GM21367 (cell line): ENCODE measurements at regions not wholly inside any gene's neighbourhood (a gene's known extent, or its start where the extent isn't known, plus 50 kb on each side); places are given as distances from the start of the nearest gene placed in this dataset.

Experiments used
- ATAC-seq: cut with Tn5 transposase; IDR thresholded peaks from one replicate; pipeline ENCODE4 v1.9.1; 2021; ENCODE audit not compliant: unreplicated experiment

GRCh38 chr13:50587115-50587514, 256.4 kb downstream of the DLEU7 start:
- ATAC-seq = no peak

GRCh38 chr13:50587645-50588373, 255.7 kb downstream of the DLEU7 start:
- no peak for ATAC-seq

DNA sequence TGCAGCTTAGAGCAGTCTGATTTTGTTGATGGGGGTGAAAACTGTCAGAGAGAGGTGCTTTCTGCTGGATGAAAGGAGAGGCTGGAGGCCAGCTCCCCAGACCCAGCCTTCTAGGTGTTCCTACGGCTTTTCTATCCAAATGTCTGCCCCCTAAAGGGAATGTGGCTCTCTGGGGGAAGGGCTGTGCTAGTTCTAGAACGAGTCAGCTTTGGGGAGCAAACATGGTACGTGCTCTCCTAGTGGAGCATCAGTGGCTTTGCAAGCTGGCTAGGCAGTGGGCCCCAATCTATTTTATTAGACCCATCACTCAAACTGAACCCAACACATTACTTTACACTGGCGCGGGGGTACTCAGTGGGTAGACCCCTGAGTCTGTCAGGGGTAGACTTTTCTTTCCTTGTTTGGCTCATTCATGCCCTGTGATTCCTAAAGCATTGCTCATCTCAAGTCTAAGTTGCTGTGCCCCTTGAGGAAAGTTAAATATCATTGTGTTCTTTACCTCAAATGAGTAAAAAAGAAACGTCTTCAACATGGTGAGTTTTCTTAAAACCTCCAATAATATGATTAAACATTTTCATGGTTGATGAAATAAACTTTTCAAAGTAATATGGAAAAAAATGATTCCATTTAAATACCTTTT, 254.9 kb downstream of the DLEU7 start:
- no peak for ATAC-seq

DNA sequence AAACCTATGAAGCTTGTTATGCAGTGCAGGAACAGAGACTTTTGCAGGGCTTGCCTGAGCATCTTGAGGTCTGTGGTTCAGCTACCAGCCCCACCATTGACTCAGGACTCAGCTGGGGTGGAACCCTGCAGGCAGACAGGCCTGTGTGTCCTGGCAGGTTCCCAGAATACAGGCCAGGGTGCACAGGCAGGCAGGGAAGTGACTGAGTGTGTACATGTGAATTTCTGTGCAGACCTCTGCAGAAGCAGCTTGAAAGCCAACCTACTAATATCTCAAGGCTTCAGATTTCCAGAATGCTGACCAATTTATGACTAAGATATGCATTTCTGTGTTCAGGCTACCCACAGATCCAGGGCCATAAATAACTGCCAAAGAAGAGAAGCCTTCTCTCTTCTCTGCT, 254.4 kb downstream of the DLEU7 start:
- ATAC-seq = no peak

DNA sequence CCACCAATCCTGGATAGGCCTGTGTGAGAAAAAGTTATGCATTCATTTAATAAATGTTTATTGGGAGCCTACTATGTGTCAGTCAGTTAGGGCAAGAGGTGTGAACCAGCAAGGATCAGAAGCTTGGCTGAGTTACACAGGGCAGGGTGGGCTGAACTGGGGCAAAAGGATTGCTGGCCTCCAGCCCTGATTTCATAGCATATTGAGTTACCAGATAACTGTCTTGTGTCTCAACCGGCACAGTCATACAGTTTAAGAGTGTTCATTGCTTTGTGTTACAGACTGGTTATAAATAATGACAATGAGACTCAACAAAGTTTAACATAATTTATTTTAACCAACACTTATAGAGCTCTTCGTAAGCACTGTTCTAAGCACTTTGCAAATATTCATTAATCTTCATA, 253.8 kb downstream of the DLEU7 start:
- ATAC-seq = no peak

DNA sequence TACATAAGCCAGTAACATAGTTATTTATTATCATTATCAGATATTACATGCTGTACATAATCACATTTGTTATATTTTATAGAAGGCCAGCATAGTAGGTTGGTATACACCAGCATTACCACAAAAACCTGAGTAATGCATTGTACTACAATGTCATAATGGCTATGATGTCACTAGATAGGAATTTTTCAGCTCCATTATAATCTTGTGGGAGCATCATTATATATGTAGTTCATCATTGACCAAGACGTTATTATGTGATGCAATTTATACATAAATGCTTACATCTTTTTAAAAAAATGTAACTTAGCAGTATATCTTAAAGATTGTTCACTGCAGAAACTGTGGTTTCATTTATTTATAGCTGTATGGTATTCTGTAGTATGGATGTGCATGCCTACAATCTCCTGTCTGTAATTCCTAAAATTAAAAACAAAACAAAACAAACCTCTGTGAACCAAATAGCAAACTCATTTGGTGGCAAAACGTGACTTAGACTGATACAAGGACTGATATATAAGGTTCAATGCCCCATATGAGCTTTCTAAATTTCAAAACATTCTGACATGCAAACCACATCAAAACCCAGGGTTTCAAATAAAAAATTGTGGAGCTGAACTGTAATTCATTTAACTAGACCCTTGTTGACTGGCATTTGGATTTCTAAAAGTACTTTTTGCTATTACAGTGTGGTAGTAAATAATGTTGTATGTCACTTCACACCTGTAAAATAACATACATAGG, 250.9 kb downstream of the DLEU7 start:
- no peak for ATAC-seq

GRCh38 chr13:50593207-50593606, 250.3 kb downstream of the DLEU7 start:
- ATAC-seq = no peak

- peak; percentile 83 for ATAC-seq
Observed at GRCh38 chr13:50594276-50595051, 249.0 kb downstream of the DLEU7 start.

DNA sequence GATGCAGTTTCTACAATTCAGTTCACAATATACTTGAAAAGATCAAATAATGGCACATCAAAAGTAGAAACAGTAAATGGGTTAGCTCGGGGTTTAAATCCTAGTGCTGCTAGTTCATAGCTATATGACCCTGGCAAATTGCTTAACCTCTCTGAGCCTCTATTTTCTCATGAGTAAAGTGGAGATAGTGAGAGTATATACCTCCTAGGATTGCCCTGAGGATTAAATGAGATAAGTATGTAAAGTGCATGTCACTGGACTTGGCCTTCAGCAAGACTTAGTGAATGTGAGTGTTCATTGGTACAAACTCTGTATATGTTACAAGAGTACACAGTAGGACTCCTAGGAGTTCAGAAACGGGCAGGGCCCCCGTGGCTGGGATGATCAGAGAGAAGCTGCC, 248.3 kb downstream of the DLEU7 start:
- no peak for ATAC-seq

- no peak for ATAC-seq
Observed at GRCh38 chr13:50596156-50596555, 247.3 kb downstream of the DLEU7 start.

DNA sequence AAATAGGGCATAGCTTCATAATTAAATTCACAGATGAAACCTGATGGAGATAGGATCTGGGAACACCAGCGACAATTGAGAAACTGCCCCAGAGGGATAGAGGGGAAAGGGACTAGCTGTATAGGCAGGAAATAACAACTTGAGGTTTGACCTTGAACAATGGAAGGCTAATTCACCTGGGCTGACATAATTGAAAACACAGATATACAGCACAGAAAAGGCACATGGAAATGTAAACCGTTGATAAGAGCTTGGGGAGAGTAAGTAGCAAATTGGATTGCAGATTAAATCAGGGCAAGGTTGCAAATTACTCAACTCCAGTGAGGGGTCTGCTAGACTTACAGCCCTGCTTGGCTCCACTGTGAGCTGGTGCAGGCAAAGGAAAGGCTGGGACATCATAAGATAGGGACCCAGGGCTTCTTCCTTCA, 246.7 kb downstream of the DLEU7 start:
- ATAC-seq = no peak

DNA sequence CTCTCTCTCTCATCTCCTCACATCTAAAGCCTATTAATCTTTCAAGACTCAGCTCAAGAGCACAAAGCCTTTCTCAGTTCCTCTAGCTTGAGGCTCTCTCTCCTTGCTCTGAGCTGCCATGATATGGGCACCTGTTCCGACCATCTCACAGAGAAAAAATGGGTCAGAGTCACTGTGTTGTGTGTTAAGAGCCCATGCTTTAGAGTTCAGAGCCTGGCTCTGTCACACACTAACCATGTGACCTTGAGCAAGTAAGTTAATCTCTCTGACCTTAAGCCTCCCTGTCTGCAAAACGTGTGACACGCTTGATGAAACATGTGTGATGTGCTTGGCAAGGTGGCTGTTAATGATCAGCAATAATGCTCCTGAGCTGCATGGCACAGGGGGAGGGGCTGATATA, 245.2 kb downstream of the DLEU7 start:
- ATAC-seq = no peak

- no peak for ATAC-seq
Observed at GRCh38 chr13:50599046-50599445, 244.4 kb downstream of the DLEU7 start.

- ATAC-seq = no peak
Observed at GRCh38 chr13:50599927-50600326, 243.6 kb downstream of the DLEU7 start.

DNA sequence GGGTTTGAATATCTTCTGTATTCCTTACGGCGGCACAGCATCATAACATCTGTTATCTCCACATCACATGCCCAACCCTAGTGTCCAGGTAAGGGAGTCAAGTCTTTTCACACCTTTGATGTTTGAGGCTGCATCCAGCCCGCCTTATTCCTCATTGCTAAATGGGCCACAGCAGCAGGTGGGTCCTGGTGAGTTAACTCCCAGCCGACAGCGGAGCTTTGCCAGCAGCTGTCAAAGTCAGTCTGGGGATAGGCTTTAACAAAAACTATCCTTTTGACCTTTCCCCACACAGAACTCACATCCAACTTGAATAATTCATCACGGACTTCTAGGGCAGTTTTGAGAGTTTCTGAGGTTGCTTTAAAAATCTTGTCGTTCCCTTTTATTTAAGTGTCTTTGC, 235.1 kb downstream of the DLEU7 start:
- ATAC-seq = no peak

- ATAC-seq = no peak
Observed at GRCh38 chr13:50609011-50609410, 234.5 kb downstream of the DLEU7 start.

DNA sequence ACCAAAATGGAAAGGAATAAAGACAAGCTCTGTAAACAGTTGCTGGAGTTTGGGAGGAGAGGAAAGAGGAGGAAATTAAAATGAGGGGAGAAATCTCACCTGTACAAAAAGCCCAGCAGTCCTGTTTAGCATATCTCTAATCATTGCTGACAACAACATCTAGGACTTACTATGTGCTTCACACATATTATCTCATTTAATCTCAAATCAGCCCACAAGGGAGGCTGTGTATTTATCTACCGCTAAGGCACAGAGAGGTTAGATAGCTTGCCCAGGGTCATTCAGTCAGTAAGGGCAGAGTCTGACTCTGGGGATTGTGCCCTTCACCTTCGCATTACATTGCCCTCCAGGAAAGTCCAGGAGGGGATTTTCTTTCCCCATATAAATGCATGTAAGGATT, 233.3 kb downstream of the DLEU7 start:
- ATAC-seq = no peak

DNA sequence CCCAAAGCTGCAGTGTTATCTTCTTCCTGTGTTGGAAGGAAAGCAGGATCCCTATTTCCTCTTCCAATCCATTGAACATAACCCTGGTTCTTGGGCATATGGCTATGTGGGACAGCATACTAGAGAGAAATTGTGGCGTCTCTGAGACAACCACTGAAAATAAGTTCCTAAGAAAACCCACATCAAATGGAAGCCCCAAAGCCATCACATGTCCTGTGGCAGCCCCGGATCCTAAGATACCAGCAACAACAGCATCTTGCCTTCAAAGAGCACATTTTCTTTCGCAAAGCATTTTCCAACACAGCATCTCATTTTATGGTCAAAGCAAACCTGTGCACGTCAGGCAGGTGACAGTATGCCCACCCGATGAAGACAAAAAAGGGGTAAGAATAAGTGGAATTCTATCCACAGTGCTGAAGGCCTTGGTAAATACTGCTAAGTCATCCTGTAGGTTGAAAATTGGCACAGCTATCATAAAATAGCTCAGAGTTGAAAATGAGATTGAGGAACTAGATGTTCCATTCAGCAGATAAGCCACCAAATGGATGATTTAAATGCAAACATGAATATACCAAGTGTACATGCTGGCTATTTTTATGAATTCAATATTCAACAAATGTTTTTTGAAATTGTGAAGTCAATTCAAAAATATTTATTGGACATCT, 232.2 kb downstream of the DLEU7 start:
- ATAC-seq = no peak

GRCh38 chr13:50612717-50613116, 230.8 kb downstream of the DLEU7 start:
- no peak for ATAC-seq

DNA sequence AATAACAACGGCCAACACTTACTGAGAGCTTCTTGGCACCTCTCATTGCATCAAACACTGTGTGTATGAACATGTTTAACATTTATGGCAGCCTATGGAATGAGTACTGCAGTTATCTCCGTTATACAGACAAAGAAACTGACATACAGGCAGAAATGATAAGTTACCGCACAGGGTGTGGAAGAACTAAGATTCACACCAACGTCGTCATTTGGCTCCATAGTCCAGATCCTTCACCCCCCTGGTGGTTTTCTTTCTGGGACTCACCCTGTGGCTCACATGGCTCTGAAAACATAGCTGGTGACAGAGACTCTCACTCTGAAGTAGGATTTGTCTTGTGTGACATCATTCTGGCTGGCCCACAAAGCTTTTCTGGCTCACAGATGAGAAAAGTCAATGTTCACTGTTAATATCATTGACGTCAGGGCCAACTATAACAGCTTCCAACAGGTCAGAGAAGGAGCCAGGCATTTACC, 230.1 kb downstream of the DLEU7 start:
- no peak for ATAC-seq

DNA sequence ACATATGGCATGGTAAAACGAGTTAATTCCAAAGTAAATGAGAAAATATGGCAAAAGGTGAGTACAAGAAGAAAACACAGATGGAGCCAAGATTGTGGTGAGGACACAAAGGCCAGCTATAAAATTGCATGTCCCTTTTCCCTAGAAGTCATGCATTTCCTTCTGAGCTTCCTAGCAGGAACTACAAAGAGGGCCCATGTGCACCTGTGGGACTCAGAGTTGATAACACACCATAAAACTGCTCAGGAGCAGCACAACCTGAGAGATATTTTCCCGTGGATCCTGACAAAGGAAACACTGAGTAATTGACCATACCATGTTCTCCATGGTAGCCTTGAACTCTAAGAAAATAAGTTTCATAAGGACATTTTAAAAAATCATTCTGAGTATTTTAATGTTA, 228.3 kb downstream of the DLEU7 start:
- ATAC-seq = no peak
